ENCODE measurements at regions not wholly inside any gene's neighbourhood (a gene's known extent, or its start where the extent isn't known, plus 50 kb on each side); places are given as distances from the start of the nearest gene placed in this dataset.

GRCh38 chr5:57042524-57042931 lies 90.6 kb upstream of the MIER3 start:
- Mint-ChIP-seq H3K4me1 (ENCODE audit: low read depth) (no peaks in the 10 kb centered on the region), H3K27ac (no peak overlapping the region), H3K27me3 (ENCODE audit: insufficient read depth) (peaks cover 8% of the 10 kb centered on the region), H3K9me3 (no peaks in the 10 kb centered on the region), H3K36me3 (ENCODE audit: low read depth) (no peaks in the 10 kb centered on the region), H3K4me3 (no peak overlapping the region)
- no peak for TF ChIP-seq CTCF (IDR thresholded peaks at IDR 0.05)
- DNase-seq = no peak

GRCh38 chr5:57054135-57054534 lies 102.2 kb upstream of the MIER3 start:
- Mint-ChIP-seq H3K9me3 (no peaks in the 10 kb centered on the region), H3K27me3 (ENCODE audit: insufficient read depth) (no peaks in the 10 kb centered on the region; the same call in none of the 2 replicates), H3K4me1 (ENCODE audit: low read depth) (no peaks in the 10 kb centered on the region), H3K27ac (no peak overlapping the region), H3K4me3 (no peak overlapping the region), H3K36me3 (ENCODE audit: low read depth) (no peaks in the 10 kb centered on the region)
- no peak for TF ChIP-seq CTCF (IDR thresholded peaks at IDR 0.05)
- DNase-seq = no peak

GRCh38 chr5:57054671-57055070 lies 102.7 kb upstream of the MIER3 start:
- Mint-ChIP-seq H3K4me3 (no peak overlapping the region), H3K9me3 (no peaks in the 10 kb centered on the region), H3K36me3 (ENCODE audit: low read depth) (no peaks in the 10 kb centered on the region), H3K27me3 (ENCODE audit: insufficient read depth) (no peaks in the 10 kb centered on the region; the same call in none of the 2 replicates), H3K4me1 (ENCODE audit: low read depth) (no peaks in the 10 kb centered on the region), H3K27ac (no peak overlapping the region)
- TF ChIP-seq CTCF (IDR thresholded peaks at IDR 0.05) = no peak
- DNase-seq = no peak

- H3K36me3 Mint-ChIP-seq (ENCODE audit: low read depth) = no peaks in the 10 kb centered on the region
- no peaks in the 10 kb centered on the region for H3K9me3 Mint-ChIP-seq
- no peak for DNase-seq
- no peaks in the 10 kb centered on the region; the same call in none of the 2 replicates for H3K27me3 Mint-ChIP-seq (ENCODE audit: insufficient read depth)
- H3K4me1 Mint-ChIP-seq (ENCODE audit: low read depth) = no peaks in the 10 kb centered on the region
- no peak overlapping the region for H3K27ac Mint-ChIP-seq
- TF ChIP-seq CTCF (IDR thresholded peaks at IDR 0.05) = no peak
- no peak overlapping the region for H3K4me3 Mint-ChIP-seq
These were observed 103.8 kb upstream of the MIER3 start for GRCh38 chr5:57055731-57056130.

- Mint-ChIP-seq H3K4me3 (no peak overlapping the region), H3K9me3 (no peaks in the 10 kb centered on the region), H3K27me3 (ENCODE audit: insufficient read depth) (peaks cover 11% of the 10 kb centered on the region), H3K27ac (no peak overlapping the region), H3K4me1 (ENCODE audit: low read depth) (peaks cover 10% of the 10 kb centered on the region; the same call in 1 of the 2 replicates), H3K36me3 (ENCODE audit: low read depth) (no peaks in the 10 kb centered on the region)
- DNase-seq = no peak
- TF ChIP-seq CTCF (IDR thresholded peaks at IDR 0.05) = no peak
These were observed 110.1 kb upstream of the GPBP1 start for GRCh38 chr5:57063773-57064172.
